GM18520 (cell line): ENCODE measurements at regions not wholly inside any gene's neighbourhood (a gene's known extent, or its start where the extent isn't known, plus 50 kb on each side); places are given as distances from the start of the nearest gene placed in this dataset.
A peak's percentile ranks its signal among the peaks of the same experiment; 100 is the strongest.

Source experiments
- ATAC-seq: cut with Tn5 transposase; IDR thresholded peaks from one replicate; pipeline ENCODE4 v1.9.1; 2021; ENCODE audit not compliant: unreplicated experiment

GRCh38 chr2:34371711-34372110 is 772.6 kb upstream of the FAM98A start:
- ATAC-seq, result no peak

- ATAC-seq, result no peak
Measured at GRCh38 chr2:34368304-34368703, 769.2 kb upstream of the FAM98A start.

GRCh38 chr2:34365932-34366331 is 766.8 kb upstream of the FAM98A start:
- no peak for ATAC-seq

GRCh38 chr2:34365512-34365911 is 766.4 kb upstream of the FAM98A start:
- ATAC-seq, result no peak

GRCh38 chr2:34353509-34354113 is 754.5 kb upstream of the FAM98A start:
- ATAC-seq, result no peak

- ATAC-seq, result no peak
Measured at GRCh38 chr2:34349527-34349926, 750.4 kb upstream of the FAM98A start.

GRCh38 chr2:34345030-34345429 is 745.9 kb upstream of the FAM98A start:
- ATAC-seq, result no peak

- no peak for ATAC-seq
Measured at GRCh38 chr2:34340307-34340706, 741.2 kb upstream of the FAM98A start.

- no peak for ATAC-seq
Measured at GRCh38 chr2:34337735-34338134, 738.6 kb upstream of the FAM98A start.

- no peak for ATAC-seq
Measured at GRCh38 chr2:34332813-34333212, 733.7 kb upstream of the FAM98A start.

GRCh38 chr2:34320056-34320455 is 721.0 kb upstream of the FAM98A start:
- ATAC-seq, result no peak

GRCh38 chr2:34317797-34318196 is 718.7 kb upstream of the FAM98A start:
- no peak for ATAC-seq

- no peak for ATAC-seq
Measured at GRCh38 chr2:34316788-34317187, 717.7 kb upstream of the FAM98A start.

GRCh38 chr2:34311816-34312215 is 712.7 kb upstream of the FAM98A start:
- no peak for ATAC-seq

- no peak for ATAC-seq
Measured at GRCh38 chr2:34308140-34308539, 709.0 kb upstream of the FAM98A start.

- ATAC-seq, result no peak
Measured at GRCh38 chr2:34307636-34308035, 708.5 kb upstream of the FAM98A start.

GRCh38 chr2:34306745-34307144 is 707.6 kb upstream of the FAM98A start:
- no peak for ATAC-seq

GRCh38 chr2:34305587-34305986 is 706.5 kb upstream of the FAM98A start:
- no peak for ATAC-seq

GRCh38 chr2:34294961-34295360 is 695.9 kb upstream of the FAM98A start:
- ATAC-seq, result no peak

- ATAC-seq, result peak; percentile 88
Measured at GRCh38 chr2:34291076-34291475, 692.0 kb upstream of the FAM98A start.

GRCh38 chr2:34288016-34288415 is 688.9 kb upstream of the FAM98A start:
- no peak for ATAC-seq

- no peak for ATAC-seq
Measured at GRCh38 chr2:34280606-34281005, 681.5 kb upstream of the FAM98A start.

- peak; percentile 88 for ATAC-seq
Measured at GRCh38 chr2:34266908-34267697, 668.0 kb upstream of the FAM98A start.
